SU-DHL-6 (cell line): ENCODE measurements at regions not wholly inside any gene's neighbourhood (a gene's known extent, or its start where the extent isn't known, plus 50 kb on each side); places are given as distances from the start of the nearest gene placed in this dataset.

Experiments used
- H2AFZ ChIP-seq: fragments of 200-600 bp; sonication (generic); 2 replicates; pipeline ENCODE4 v1.6.1; 2014; ENCODE audit warnings: low read depth, mild to moderate bottlenecking, moderate library complexity, mixed read lengths, antibody characterized with exemption, low read length; ENCODE audit not compliant: severe bottlenecking
- H3F3A ChIP-seq: fragments of 200-600 bp; shearing (Covaris generic); 2 replicates; pipeline ENCODE4 v1.6.0; 2016; ENCODE audit warnings: antibody characterized with exemption, mild to moderate bottlenecking; ENCODE audit not compliant: insufficient read depth
- H3K27ac ChIP-seq: fragments of 200-600 bp; sonication (generic); 2 replicates; pipeline ENCODE4 v1.5.1; 2016; ENCODE audit warnings: low read depth, mild to moderate bottlenecking, low read length, moderate library complexity, mixed read lengths
- H3K27me3 ChIP-seq: fragments of 200-600 bp; sonication (generic), shearing (Covaris generic); 2 replicates; pipeline ENCODE4 v1.6.0; 2014; ENCODE audit warnings: mild to moderate bottlenecking, low read length
- H3K36me3 ChIP-seq: fragments of 200-600 bp; sonication (generic); 2 replicates; pipeline ENCODE4 v1.6.1; 2014; ENCODE audit warnings: mild to moderate bottlenecking, low read length, mixed read lengths
- H3K4me2 ChIP-seq: fragments of 300-600, 200-600 bp; shearing (Covaris generic), sonication (generic); 2 replicates; pipeline ENCODE4 v1.6.0; 2014; ENCODE audit warnings: low read length, low read depth, mild to moderate bottlenecking; ENCODE audit not compliant: poor library complexity, severe bottlenecking
- H3K4me3 ChIP-seq: fragments of 200-600 bp; sonication (generic); 2 replicates; pipeline ENCODE4 v1.5.1; 2014; ENCODE audit warnings: antibody characterized with exemption, low read length, mild to moderate bottlenecking, mixed read lengths; ENCODE audit not compliant: insufficient read depth, poor library complexity, severe bottlenecking
- H3K79me2 ChIP-seq: fragments of 200-600 bp; sonication (generic); 2 replicates; pipeline ENCODE4 v1.6.1; 2014; ENCODE audit warnings: mild to moderate bottlenecking, low read length, moderate library complexity; ENCODE audit not compliant: insufficient read depth
- H3K9ac ChIP-seq: fragments of 200-600 bp; sonication (generic); 2 replicates; pipeline ENCODE4 v1.7.0; 2014; ENCODE audit warnings: mild to moderate bottlenecking, low read length
- H3K9me2 ChIP-seq: fragments of 200-600 bp; sonication (generic); replicated peaks from 2 replicates; pipeline ENCODE4 v1.6.1; 2014; ENCODE audit warnings: low read length; ENCODE audit not compliant: insufficient read depth
- H3K9me3 ChIP-seq: fragments of 200-600 bp; sonication (generic); 2 replicates; pipeline ENCODE4 v1.6.1; 2014; ENCODE audit warnings: low read length, mixed read lengths; ENCODE audit not compliant: insufficient read depth
- H4K20me1 ChIP-seq: fragments of 200-600 bp; sonication (generic); 2 replicates; pipeline ENCODE4 v1.6.1; 2014; ENCODE audit warnings: low read depth, mild to moderate bottlenecking, antibody characterized with exemption, low read length, moderate library complexity, mixed read lengths
- EZH2phosphoT487 ChIP-seq: fragments of 200-600 bp; sonication (generic), shearing (Covaris generic); conservative IDR thresholded peaks from 2 replicates; pipeline ENCODE4 v1.6.1; 2018; ENCODE audit warnings: mild to moderate bottlenecking, antibody characterized with exemption, low read length, moderate library complexity, mixed read lengths
- TF ChIP-seq, protein P1 (sequence below): fragments of 200-600 bp; sonication (generic); IDR thresholded peaks from one replicate; pipeline ENCODE4 v1.5.1; 2017; ENCODE audit warnings: antibody characterized with exemption, mild to moderate bottlenecking, low read length, moderate library complexity; ENCODE audit not compliant: insufficient read depth, poor library complexity, severe bottlenecking

DNA sequence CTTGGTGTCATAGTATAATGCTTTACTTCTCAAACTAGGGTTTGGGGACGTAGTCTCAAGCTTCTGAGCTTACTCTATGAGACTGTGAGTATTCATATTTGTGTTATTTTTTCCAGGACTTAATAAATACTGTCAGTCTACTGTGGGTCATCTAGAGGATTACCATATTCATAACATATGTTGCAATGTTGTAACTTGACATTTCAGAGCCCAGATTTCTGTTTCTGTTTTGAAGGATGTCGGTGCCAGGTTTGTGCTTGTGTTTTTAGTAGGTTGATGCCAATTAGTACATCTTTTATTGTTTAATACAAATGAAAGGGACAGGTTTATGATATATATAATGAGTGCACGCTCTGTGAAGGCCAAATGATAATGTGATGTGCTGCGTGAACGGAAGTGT, 69.6 kb downstream of the SPANXN4 start:
- H3K4me2 ChIP-seq = no peak overlapping the region
- no peaks in the 10 kb centered on the region for H3F3A ChIP-seq
- H2AFZ ChIP-seq = no peak overlapping the region
- no peak overlapping the region for H3K4me3 ChIP-seq
- H3K36me3 ChIP-seq = no peaks in the 10 kb centered on the region
- no peaks in the 10 kb centered on the region for H4K20me1 ChIP-seq
- TF ChIP-seq, protein P1, sequence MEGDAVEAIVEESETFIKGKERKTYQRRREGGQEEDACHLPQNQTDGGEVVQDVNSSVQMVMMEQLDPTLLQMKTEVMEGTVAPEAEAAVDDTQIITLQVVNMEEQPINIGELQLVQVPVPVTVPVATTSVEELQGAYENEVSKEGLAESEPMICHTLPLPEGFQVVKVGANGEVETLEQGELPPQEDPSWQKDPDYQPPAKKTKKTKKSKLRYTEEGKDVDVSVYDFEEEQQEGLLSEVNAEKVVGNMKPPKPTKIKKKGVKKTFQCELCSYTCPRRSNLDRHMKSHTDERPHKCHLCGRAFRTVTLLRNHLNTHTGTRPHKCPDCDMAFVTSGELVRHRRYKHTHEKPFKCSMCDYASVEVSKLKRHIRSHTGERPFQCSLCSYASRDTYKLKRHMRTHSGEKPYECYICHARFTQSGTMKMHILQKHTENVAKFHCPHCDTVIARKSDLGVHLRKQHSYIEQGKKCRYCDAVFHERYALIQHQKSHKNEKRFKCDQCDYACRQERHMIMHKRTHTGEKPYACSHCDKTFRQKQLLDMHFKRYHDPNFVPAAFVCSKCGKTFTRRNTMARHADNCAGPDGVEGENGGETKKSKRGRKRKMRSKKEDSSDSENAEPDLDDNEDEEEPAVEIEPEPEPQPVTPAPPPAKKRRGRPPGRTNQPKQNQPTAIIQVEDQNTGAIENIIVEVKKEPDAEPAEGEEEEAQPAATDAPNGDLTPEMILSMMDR = no peak
- TF ChIP-seq EZH2phosphoT487 = no peak
- no peak overlapping the region for H3K27ac ChIP-seq
- H3K9me2 ChIP-seq = no peaks in the 10 kb centered on the region
- H3K27me3 ChIP-seq = no peaks in the 10 kb centered on the region
- no peaks in the 10 kb centered on the region for H3K9me3 ChIP-seq
- H3K79me2 ChIP-seq = no peaks in the 10 kb centered on the region
- H3K9ac ChIP-seq = no peak overlapping the region

DNA sequence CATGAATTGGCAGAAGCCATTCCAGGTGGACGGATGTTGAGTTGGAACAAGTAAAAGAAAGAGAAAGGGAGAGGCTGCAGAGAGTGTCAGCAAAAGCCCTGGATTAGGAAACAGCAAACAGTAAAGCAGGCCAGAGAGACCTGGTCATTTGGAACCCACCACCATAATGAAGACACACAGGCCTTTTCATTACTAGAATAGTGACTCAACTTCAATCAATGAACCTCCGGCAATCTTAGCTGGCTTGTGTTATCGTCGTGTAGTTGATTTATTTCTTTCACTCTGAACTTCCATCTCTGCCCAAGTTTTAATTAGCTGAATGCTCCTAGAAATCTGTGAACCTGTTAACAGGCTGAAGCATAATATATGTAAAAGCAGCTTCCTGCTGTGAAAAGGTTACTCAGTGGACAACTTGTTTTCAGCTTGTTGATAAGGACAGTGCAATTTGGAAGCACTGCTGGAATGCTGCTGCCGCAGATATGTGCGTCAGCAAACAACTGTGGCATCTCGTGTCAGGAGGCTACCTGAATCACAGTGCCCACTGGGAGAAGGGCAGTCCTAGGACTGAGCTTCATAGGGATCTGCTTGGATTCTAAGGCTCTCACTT, 68.8 kb downstream of the SPANXN4 start:
- Histone ChIP-seq H3K4me3 (no peak overlapping the region), H3F3A (no peaks in the 10 kb centered on the region), H3K36me3 (no peaks in the 10 kb centered on the region), H3K79me2 (no peaks in the 10 kb centered on the region), H3K9me2 (no peaks in the 10 kb centered on the region), H3K9me3 (no peaks in the 10 kb centered on the region), H3K27me3 (no peaks in the 10 kb centered on the region), H2AFZ (no peak overlapping the region), H3K9ac (no peak overlapping the region), H3K27ac (no peak overlapping the region), H4K20me1 (no peaks in the 10 kb centered on the region), H3K4me2 (no peak overlapping the region)
- TF ChIP-seq, protein P1 = no peak
- TF ChIP-seq EZH2phosphoT487 = no peak
